HG03066 (cell line): ENCODE measurements at regions not wholly inside any gene's neighbourhood (a gene's known extent, or its start where the extent isn't known, plus 50 kb on each side); places are given as distances from the start of the nearest gene placed in this dataset.

ENCODE experiments used
- ATAC-seq: cut with Tn5 transposase; IDR thresholded peaks from one replicate; pipeline ENCODE4 v1.9.1; 2021; ENCODE audit warnings: low read depth; ENCODE audit not compliant: unreplicated experiment

- ATAC-seq: no peak
Measured at GRCh38 chr6:91633374-91634111, 1046.7 kb upstream of the MAP3K7 start.

- ATAC-seq: no peak
Measured at GRCh38 chr6:91632308-91632707, 1045.4 kb upstream of the MAP3K7 start.

GRCh38 chr6:91631227-91631626 lies 1044.4 kb upstream of the MAP3K7 start:
- ATAC-seq: no peak

DNA sequence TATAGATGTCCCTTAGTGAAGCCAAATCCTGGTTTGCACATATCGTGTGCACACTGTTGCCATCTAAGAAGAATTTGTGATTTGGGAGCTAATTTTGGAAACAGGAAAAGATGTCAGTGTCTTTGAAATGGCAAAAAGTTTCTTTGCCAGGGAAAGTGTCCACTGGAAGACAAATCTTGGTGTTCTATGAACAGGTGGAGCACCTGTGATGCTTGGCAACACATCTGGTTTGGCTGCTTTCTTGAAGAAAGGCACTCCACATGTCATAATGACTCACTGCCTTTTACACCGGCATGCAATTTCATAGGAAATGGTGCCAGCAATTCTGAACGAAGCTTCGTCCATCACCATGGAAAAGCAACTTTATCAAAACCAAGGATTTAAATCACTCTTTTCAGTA lies 1040.0 kb upstream of the MAP3K7 start:
- no peak for ATAC-seq

GRCh38 chr6:91613481-91613880 lies 1026.6 kb upstream of the MAP3K7 start:
- ATAC-seq: no peak

DNA sequence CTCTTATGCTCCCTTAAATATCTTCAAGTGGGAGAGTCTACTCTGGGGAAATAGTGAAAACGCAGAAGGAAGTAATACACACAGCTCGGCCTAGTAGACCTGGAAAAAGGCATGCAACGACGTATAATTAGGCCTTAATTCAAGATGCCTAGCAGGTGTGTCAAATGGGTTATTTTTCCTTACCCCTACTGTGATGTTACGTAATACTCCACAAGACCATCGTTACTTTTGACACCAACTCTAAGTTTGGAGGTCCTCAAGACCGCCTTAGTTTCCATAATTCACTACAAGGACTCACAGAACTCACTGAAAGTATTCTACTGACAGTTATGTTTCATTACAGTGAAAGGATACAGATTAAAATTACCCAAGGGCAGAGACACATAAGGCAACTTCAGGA lies 1024.3 kb upstream of the MAP3K7 start:
- no peak for ATAC-seq

DNA sequence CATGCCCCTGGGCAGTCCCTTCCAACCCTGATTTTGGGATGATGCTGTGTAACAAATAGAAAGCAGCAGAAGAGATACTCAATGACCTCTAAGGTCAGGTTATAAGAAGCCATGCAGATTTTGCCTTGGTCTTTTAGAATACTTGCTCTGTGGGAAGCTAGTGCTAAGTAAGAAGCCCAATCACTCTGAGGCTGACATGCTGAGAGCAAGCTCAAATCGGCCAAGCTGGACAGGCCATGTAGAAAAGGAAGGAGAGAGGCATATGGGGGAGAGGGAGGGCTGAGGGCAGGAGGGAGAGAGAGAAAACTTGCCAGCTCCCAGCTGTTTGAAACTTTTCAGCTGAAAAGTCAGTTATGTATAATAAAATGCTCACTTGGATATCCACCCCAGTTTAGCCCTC lies 1021.6 kb upstream of the MAP3K7 start:
- no peak for ATAC-seq

- ATAC-seq: no peak
Measured at GRCh38 chr6:91606148-91606901, 1019.5 kb upstream of the MAP3K7 start.

GRCh38 chr6:91600561-91600960 lies 1013.7 kb upstream of the MAP3K7 start:
- ATAC-seq: no peak

GRCh38 chr6:91590191-91590590 lies 1003.3 kb upstream of the MAP3K7 start:
- no peak for ATAC-seq

GRCh38 chr6:91580635-91581034 lies 993.8 kb upstream of the MAP3K7 start:
- no peak for ATAC-seq

DNA sequence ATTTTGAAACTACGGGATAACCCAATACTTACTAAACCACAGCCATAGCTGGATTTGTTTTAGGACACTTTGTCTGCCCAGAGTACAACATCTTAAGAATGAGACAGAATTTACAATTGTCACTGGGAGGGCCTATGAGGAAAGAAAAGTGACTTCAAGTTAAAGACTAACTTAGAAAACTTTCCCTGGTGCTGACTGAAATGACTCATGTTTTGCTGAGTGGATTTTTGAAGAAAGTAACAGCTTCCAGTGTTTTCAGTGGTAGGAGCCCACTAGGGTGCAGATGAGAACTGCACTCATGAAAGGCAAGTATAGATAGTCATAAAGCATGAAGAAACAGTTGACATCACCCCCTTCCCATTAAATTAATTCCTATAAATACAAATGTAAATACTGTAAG lies 988.2 kb upstream of the MAP3K7 start:
- peak; percentile 72 for ATAC-seq

DNA sequence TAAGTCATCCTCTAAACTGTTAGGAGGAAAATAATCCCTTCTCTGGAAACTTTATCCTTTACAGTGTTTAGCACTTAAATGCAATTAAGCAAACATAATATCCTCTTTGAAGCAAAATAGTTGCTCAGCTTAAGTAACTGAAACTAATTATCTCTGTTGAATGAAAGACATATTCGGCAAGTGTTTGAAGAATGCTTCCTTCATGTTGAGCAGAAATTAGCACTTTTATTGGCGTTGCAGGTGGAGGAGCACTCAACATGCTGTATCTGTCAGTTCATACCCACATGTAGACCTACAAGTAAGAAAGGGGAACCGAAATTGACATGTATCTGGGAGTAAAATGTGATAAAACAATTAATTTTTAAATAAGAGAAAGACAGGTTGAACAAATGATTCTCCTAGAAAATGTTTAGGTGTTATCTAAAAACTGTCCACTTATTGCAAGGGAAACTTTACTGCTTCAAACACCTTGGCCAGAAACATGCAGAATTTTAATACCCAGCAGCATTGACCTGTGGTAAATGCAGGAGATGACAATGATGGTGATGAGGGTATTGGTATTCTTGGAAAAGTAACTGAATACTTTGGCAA lies 987.0 kb upstream of the MAP3K7 start:
- no peak for ATAC-seq

- no peak for ATAC-seq
Measured at GRCh38 chr6:91572878-91573277, 986.0 kb upstream of the MAP3K7 start.

- ATAC-seq: no peak
Measured at GRCh38 chr6:91569071-91569470, 982.2 kb upstream of the MAP3K7 start.

DNA sequence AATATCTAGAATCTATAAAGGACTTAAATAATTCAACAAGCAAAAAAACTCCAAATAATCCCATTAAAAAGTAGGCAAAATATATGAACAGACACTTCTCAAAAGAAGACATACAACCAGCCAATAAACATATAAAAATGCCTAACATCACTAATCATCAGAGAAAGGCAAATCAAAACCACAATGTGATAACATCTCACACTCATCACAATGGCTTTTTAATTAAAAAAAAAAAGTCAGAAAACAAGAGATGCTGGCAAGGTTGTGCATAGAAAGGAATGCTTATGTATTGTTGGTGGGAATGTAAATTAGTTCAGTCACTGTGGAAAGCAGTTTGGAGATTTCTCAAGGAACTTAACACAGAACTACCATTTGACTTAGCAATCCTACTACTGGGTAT lies 979.6 kb upstream of the MAP3K7 start:
- ATAC-seq: no peak

GRCh38 chr6:91565207-91565606 lies 978.3 kb upstream of the MAP3K7 start:
- no peak for ATAC-seq

GRCh38 chr6:91562955-91563354 lies 976.1 kb upstream of the MAP3K7 start:
- no peak for ATAC-seq

DNA sequence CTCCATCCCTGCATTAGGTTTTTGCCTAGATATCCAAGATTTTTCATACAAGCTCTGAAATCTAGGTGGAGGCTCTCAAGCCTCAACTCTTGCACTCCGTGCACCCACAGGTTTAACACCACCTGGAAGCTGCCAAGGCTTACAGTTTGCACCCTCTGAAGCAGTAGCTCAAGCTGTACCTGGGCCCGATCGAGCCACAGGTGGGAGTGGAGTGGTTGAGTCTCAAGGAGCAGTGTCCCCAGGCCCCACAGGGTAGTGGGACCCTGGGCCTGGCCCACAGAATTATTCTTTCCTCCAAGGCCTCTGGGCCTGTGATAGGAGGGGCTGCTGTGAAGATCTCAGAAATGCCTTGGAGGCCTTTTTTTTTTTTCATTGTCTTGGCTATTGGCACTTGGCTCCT lies 973.5 kb upstream of the MAP3K7 start:
- ATAC-seq: no peak

GRCh38 chr6:91540902-91541301 lies 954.0 kb upstream of the MAP3K7 start:
- ATAC-seq: no peak

DNA sequence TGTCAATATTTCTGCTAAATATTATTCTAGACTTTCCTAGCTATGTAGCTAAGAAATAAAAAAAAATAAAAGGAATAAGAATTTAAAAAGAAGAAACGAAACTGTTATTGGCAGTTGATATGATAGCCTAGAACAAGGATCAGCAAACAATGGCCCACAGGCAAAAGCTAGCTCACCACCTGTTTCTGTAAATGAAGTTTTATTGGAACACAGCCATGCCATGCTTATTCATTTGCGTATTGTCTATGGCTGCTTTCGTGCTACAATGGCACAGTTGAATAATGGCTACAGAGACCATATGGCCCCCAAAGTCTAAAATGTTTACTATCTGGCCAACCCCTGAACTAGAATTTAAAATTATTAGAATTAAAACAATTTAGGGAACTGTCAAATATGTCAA lies 952.6 kb upstream of the MAP3K7 start:
- no peak for ATAC-seq

GRCh38 chr6:91538622-91539021 lies 951.8 kb upstream of the MAP3K7 start:
- ATAC-seq: no peak
